ENCODE measurements at regions not wholly inside any gene's neighbourhood (a gene's known extent, or its start where the extent isn't known, plus 50 kb on each side); places are given as distances from the start of the nearest gene placed in this dataset.

- DNase-seq (ENCODE audit: low spot score): no peak
These were observed 1005.7 kb upstream of the PIK3C3 start for GRCh38 chr18:40949114-40949950.

- no peak for DNase-seq (ENCODE audit: low spot score)
These were observed 1010.5 kb upstream of the PIK3C3 start for GRCh38 chr18:40944576-40944975.

- no peak for DNase-seq (ENCODE audit: low spot score)
These were observed 1015.1 kb upstream of the PIK3C3 start for GRCh38 chr18:40939656-40940515.

- DNase-seq (ENCODE audit: low spot score): no peak
These were observed 1016.4 kb upstream of the PIK3C3 start for GRCh38 chr18:40938615-40939014.

- DNase-seq (ENCODE audit: low spot score): no peak
These were observed 1017.6 kb upstream of the PIK3C3 start for GRCh38 chr18:40937386-40937785.

- DNase-seq (ENCODE audit: low spot score): no peak
These were observed 1019.6 kb upstream of the PIK3C3 start for GRCh38 chr18:40935423-40935822.

GRCh38 chr18:40932862-40933261 lies 1022.2 kb upstream of the PIK3C3 start:
- DNase-seq (ENCODE audit: low spot score): no peak

- DNase-seq (ENCODE audit: low spot score): no peak
These were observed 1024.7 kb upstream of the PIK3C3 start for GRCh38 chr18:40930211-40930882.

GRCh38 chr18:40929399-40929798 lies 1025.6 kb upstream of the PIK3C3 start:
- DNase-seq (ENCODE audit: low spot score): no peak

- no peak for DNase-seq (ENCODE audit: low spot score)
These were observed 1028.4 kb upstream of the PIK3C3 start for GRCh38 chr18:40926679-40927078.

GRCh38 chr18:40925071-40925541 lies 1029.9 kb upstream of the PIK3C3 start:
- no peak for DNase-seq (ENCODE audit: low spot score)

GRCh38 chr18:40921845-40922629 lies 1033.0 kb upstream of the PIK3C3 start:
- DNase-seq (ENCODE audit: low spot score): no peak

GRCh38 chr18:40917056-40917455 lies 1038.0 kb upstream of the PIK3C3 start:
- DNase-seq (ENCODE audit: low spot score): no peak

- no peak for DNase-seq (ENCODE audit: low spot score)
These were observed 1039.3 kb upstream of the PIK3C3 start for GRCh38 chr18:40915724-40916123.

GRCh38 chr18:40911582-40912254 lies 1043.3 kb upstream of the PIK3C3 start:
- no peak for DNase-seq (ENCODE audit: low spot score)

- DNase-seq (ENCODE audit: low spot score): no peak
These were observed 1044.0 kb upstream of the PIK3C3 start for GRCh38 chr18:40911041-40911440.

GRCh38 chr18:40907842-40908241 lies 1047.2 kb upstream of the PIK3C3 start:
- DNase-seq (ENCODE audit: low spot score): no peak

GRCh38 chr18:40904295-40904694 lies 1050.7 kb upstream of the PIK3C3 start:
- DNase-seq (ENCODE audit: low spot score): no peak

GRCh38 chr18:40902436-40902835 lies 1052.6 kb upstream of the PIK3C3 start:
- DNase-seq (ENCODE audit: low spot score): no peak

- DNase-seq (ENCODE audit: low spot score): no peak
These were observed 1057.2 kb upstream of the PIK3C3 start for GRCh38 chr18:40897884-40898283.

- no peak for DNase-seq (ENCODE audit: low spot score)
These were observed 1071.8 kb upstream of the PIK3C3 start for GRCh38 chr18:40883271-40883670.

All from Ammon's horn (tissue), 1 donor.